IMR-90 (cell line): ENCODE measurements at regions not wholly inside any gene's neighbourhood (a gene's known extent, or its start where the extent isn't known, plus 50 kb on each side); places are given as distances from the start of the nearest gene placed in this dataset.

Experiments used
- BHLHE40 ChIP-seq: fragments of 150-350 bp; IDR thresholded peaks from 2 replicates; pipeline ENCODE4 v1.6.1; 2016; ENCODE audit warnings: mild to moderate bottlenecking, low read depth, low read length
- CHD1 ChIP-seq: IDR thresholded peaks from 2 replicates; pipeline ENCODE4 v1.6.1; 2012; ENCODE audit warnings: low read depth, low read length, improper control_type of control experiment
- CTCF ChIP-seq: conservative IDR thresholded peaks from 2 replicates; pipeline ENCODE4 v1.5.1; 2012; ENCODE audit warnings: mild to moderate bottlenecking, low read depth, low read length, improper control_type of control experiment
- FOS ChIP-seq: fragments of 150-350 bp; IDR thresholded peaks from 2 replicates; pipeline ENCODE4 v1.6.1; 2016; ENCODE audit warnings: low read depth, low read length
- MXI1 ChIP-seq: IDR thresholded peaks from 2 replicates; pipeline ENCODE4 v1.6.1; 2012; ENCODE audit warnings: low read depth, mild to moderate bottlenecking, low read length, moderate library complexity, borderline replicate concordance
- NFE2L2 ChIP-seq: fragments of 150-350 bp; IDR thresholded peaks from 2 replicates; pipeline ENCODE4 v1.6.1; 2016; ENCODE audit warnings: low read depth, mild to moderate bottlenecking, low read length
- POLR2A ChIP-seq: IDR thresholded peaks from 2 replicates; pipeline ENCODE4 v1.6.1; 2012; ENCODE audit warnings: mild to moderate bottlenecking, low read depth, low read length
- RAD21 ChIP-seq: IDR thresholded peaks from 2 replicates; pipeline ENCODE4 v1.6.1; 2012; ENCODE audit warnings: low read length, improper control_type of control experiment
- RCOR1 ChIP-seq: IDR thresholded peaks from 2 replicates; pipeline ENCODE4 v1.6.1; 2012; ENCODE audit warnings: mild to moderate bottlenecking, low read length, improper control_type of control experiment; ENCODE audit not compliant: insufficient replicate concordance
- RFX5 ChIP-seq: IDR thresholded peaks from 2 replicates; pipeline ENCODE4 v1.8.0; 2012; ENCODE audit warnings: low read depth, mild to moderate bottlenecking, low read length, moderate library complexity
- SMC3 ChIP-seq: fragments of 150-350 bp; IDR thresholded peaks from 2 replicates; pipeline ENCODE4 v1.6.1; 2016; ENCODE audit warnings: low read depth, mild to moderate bottlenecking, antibody characterized with exemption, low read length, moderate library complexity

DNA sequence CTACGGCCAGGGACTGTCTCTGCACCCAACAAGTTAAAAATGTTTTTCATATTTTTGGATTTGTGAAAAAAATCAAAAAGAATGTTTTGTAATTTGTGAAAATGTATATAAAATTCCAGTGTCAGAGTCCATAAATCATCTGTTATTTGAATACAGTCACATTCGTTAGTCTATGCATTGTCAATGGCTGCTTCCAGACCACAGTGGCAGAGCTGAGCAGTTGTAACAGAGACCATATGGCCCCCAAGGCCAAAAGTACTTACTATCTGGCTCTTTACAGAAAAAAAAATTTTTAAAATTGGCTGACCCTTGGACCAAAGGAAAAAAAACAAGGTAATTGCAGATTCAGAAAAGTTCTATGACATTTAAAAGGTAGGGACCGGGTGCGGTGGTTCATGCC, 86.7 kb upstream of the ATL2 start:
- TF ChIP-seq POLR2A (no peak), RCOR1 (no peak), CTCF (no peak), CHD1 (no peak), FOS (no peak), BHLHE40 (no peak), SMC3 (no peak), RFX5 (no peak), MXI1 (no peak), RAD21 (no peak), NFE2L2 (no peak)
